ENCODE measurements at regions not wholly inside any gene's neighbourhood (a gene's known extent, or its start where the extent isn't known, plus 50 kb on each side); places are given as distances from the start of the nearest gene placed in this dataset.

DNA sequence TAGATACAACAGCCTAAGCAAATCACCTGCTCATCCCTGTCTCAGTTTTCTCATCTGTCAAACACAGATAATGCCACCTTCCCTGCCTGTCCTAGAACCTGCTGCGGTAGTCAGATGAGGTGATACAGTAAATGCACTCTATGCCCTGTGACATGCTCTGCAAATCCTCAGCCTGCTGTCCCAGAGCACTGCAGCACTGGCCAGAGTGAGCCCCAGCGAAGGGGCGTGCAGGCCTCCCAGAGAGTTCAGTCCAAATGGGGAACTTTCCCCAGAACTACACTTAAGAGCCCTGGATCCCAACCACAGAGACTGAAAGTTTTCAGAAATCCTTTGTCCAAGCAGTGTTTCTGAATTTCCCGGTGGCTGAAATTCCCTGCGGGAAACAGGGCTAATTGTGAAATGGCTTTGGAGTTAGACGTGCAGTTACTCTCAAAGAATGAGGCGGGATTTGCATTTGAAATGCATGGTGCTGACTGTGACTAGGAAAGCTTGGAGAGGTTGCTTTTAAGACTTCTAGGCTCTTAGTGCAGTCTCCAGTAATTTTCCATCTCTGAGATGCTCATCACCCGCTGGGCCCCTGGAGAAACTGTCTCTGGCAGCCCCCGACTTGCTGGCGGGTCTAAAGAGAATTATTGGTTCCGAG, 206.5 kb upstream of the AJAP1 start:
- TF ChIP-seq, protein P1, sequence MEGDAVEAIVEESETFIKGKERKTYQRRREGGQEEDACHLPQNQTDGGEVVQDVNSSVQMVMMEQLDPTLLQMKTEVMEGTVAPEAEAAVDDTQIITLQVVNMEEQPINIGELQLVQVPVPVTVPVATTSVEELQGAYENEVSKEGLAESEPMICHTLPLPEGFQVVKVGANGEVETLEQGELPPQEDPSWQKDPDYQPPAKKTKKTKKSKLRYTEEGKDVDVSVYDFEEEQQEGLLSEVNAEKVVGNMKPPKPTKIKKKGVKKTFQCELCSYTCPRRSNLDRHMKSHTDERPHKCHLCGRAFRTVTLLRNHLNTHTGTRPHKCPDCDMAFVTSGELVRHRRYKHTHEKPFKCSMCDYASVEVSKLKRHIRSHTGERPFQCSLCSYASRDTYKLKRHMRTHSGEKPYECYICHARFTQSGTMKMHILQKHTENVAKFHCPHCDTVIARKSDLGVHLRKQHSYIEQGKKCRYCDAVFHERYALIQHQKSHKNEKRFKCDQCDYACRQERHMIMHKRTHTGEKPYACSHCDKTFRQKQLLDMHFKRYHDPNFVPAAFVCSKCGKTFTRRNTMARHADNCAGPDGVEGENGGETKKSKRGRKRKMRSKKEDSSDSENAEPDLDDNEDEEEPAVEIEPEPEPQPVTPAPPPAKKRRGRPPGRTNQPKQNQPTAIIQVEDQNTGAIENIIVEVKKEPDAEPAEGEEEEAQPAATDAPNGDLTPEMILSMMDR (IDR thresholded peaks at IDR 0.05), result no peak
- no peak for TF ChIP-seq POLR2A (IDR thresholded peaks at IDR 0.05)
- no peak for TF ChIP-seq EP300 (IDR thresholded peaks at IDR 0.05)
- TF ChIP-seq POLR2AphosphoS5 (IDR thresholded peaks at IDR 0.05), result no peak
